H7 (cell line): ENCODE measurements at regions not wholly inside any gene's neighbourhood (a gene's known extent, or its start where the extent isn't known, plus 50 kb on each side); places are given as distances from the start of the nearest gene placed in this dataset.

ENCODE experiments used
- DNase-seq: peaks from one replicate; pipeline ENCODE4 v3.0.0; 2012
- H3K27me3 ChIP-seq: 2 replicates; pipeline ENCODE4 v1.6.0; 2011; ENCODE audit warnings: mild to moderate bottlenecking, low read length; ENCODE audit not compliant: control insufficient read depth, insufficient read depth
- H3K36me3 ChIP-seq: replicated peaks from 2 replicates; pipeline ENCODE4 v1.5.1; 2011; ENCODE audit warnings: low read length; ENCODE audit not compliant: control insufficient read depth, insufficient read depth
- H3K4me3 ChIP-seq: 2 replicates; pipeline ENCODE4 v1.5.1; 2011; ENCODE audit warnings: low read depth, mild to moderate bottlenecking, control low read depth, low read length, moderate library complexity; ENCODE audit not compliant: insufficient read depth

- H3K36me3 ChIP-seq, result no peaks in the 10 kb centered on the region
- H3K4me3 ChIP-seq, result no peak overlapping the region
- H3K27me3 ChIP-seq, result no peaks in the 10 kb centered on the region
- no peak for DNase-seq
These were observed 97.2 kb upstream of the SLC44A1 start for GRCh38 chr9:105147110-105147871.

GRCh38 chr9:105148328-105149006, 96.0 kb upstream of the SLC44A1 start:
- H3K27me3 ChIP-seq, result no peaks in the 10 kb centered on the region
- no peak overlapping the region for H3K4me3 ChIP-seq
- DNase-seq, result peak; percentile 33
- H3K36me3 ChIP-seq, result no peaks in the 10 kb centered on the region

GRCh38 chr9:105150991-105151685, 93.3 kb upstream of the SLC44A1 start:
- Histone ChIP-seq H3K27me3 (no peaks in the 10 kb centered on the region), H3K36me3 (no peaks in the 10 kb centered on the region), H3K4me3 (no peak overlapping the region)
- DNase-seq, result no peak

- Histone ChIP-seq H3K27me3 (no peaks in the 10 kb centered on the region), H3K36me3 (no peaks in the 10 kb centered on the region), H3K4me3 (no peak overlapping the region)
- DNase-seq, result no peak
These were observed 92.8 kb upstream of the SLC44A1 start for GRCh38 chr9:105151686-105151995.

- H3K4me3 ChIP-seq, result no peak overlapping the region
These were observed 89.7 kb upstream of the SLC44A1 start for GRCh38 chr9:105154723-105155191.

GRCh38 chr9:105157171-105157583, 87.3 kb upstream of the SLC44A1 start:
- Histone ChIP-seq H3K4me3 (no peak overlapping the region), H3K36me3 (no peaks in the 10 kb centered on the region), H3K27me3 (no peaks in the 10 kb centered on the region)
- peak; percentile 40 for DNase-seq

More at GRCh38 chr9:105154723-105155191, 89.7 kb upstream of the SLC44A1 start:
- Histone ChIP-seq H3K36me3 (no peaks in the 10 kb centered on the region), H3K27me3 (no peaks in the 10 kb centered on the region)
- no peak for DNase-seq

- Histone ChIP-seq H3K4me3 (no peak overlapping the region), H3K36me3 (no peaks in the 10 kb centered on the region), H3K27me3 (no peaks in the 10 kb centered on the region)
- DNase-seq, result no peak
These were observed 86.4 kb upstream of the SLC44A1 start for GRCh38 chr9:105158020-105158419.

- no peaks in the 10 kb centered on the region for H3K27me3 ChIP-seq
- H3K36me3 ChIP-seq, result no peaks in the 10 kb centered on the region
- no peak for DNase-seq
- no peak overlapping the region for H3K4me3 ChIP-seq
These were observed 85.6 kb upstream of the SLC44A1 start for GRCh38 chr9:105158898-105159297.

GRCh38 chr9:105168870-105169319, 75.6 kb upstream of the SLC44A1 start:
- Histone ChIP-seq H3K36me3 (no peaks in the 10 kb centered on the region), H3K27me3 (no peaks in the 10 kb centered on the region), H3K4me3 (no peak overlapping the region)
- no peak for DNase-seq

- H3K36me3 ChIP-seq, result no peaks in the 10 kb centered on the region
- DNase-seq, result no peak
- H3K27me3 ChIP-seq, result no peaks in the 10 kb centered on the region
- H3K4me3 ChIP-seq, result no peak overlapping the region
These were observed 73.4 kb upstream of the SLC44A1 start for GRCh38 chr9:105171076-105171475.

- DNase-seq, result no peak
- no peak overlapping the region for H3K4me3 ChIP-seq
- no peaks in the 10 kb centered on the region for H3K27me3 ChIP-seq
- no peaks in the 10 kb centered on the region for H3K36me3 ChIP-seq
These were observed 72.9 kb upstream of the SLC44A1 start for GRCh38 chr9:105171589-105171988.

- H3K27me3 ChIP-seq, result no peaks in the 10 kb centered on the region
- DNase-seq, result no peak
- no peaks in the 10 kb centered on the region for H3K36me3 ChIP-seq
- no peak overlapping the region for H3K4me3 ChIP-seq
These were observed 72.0 kb upstream of the SLC44A1 start for GRCh38 chr9:105172436-105172835.

GRCh38 chr9:105173306-105173705, 71.1 kb upstream of the SLC44A1 start:
- DNase-seq, result peak; percentile 19
- Histone ChIP-seq H3K27me3 (no peaks in the 10 kb centered on the region), H3K36me3 (no peaks in the 10 kb centered on the region), H3K4me3 (no peak overlapping the region)

- no peaks in the 10 kb centered on the region for H3K27me3 ChIP-seq
- DNase-seq, result no peak
These were observed 70.6 kb upstream of the SLC44A1 start for GRCh38 chr9:105173826-105174225.

GRCh38 chr9:105176194-105176593, 68.3 kb upstream of the SLC44A1 start:
- Histone ChIP-seq H3K36me3 (no peaks in the 10 kb centered on the region), H3K27me3 (no peaks in the 10 kb centered on the region), H3K4me3 (no peak overlapping the region)

More at GRCh38 chr9:105173826-105174225, 70.6 kb upstream of the SLC44A1 start:
- no peak overlapping the region for H3K4me3 ChIP-seq
- H3K36me3 ChIP-seq, result no peaks in the 10 kb centered on the region

More at GRCh38 chr9:105176194-105176593, 68.3 kb upstream of the SLC44A1 start:
- DNase-seq, result no peak
